ENCODE measurements at regions not wholly inside any gene's neighbourhood (a gene's known extent, or its start where the extent isn't known, plus 50 kb on each side); places are given as distances from the start of the nearest gene placed in this dataset.

DNA sequence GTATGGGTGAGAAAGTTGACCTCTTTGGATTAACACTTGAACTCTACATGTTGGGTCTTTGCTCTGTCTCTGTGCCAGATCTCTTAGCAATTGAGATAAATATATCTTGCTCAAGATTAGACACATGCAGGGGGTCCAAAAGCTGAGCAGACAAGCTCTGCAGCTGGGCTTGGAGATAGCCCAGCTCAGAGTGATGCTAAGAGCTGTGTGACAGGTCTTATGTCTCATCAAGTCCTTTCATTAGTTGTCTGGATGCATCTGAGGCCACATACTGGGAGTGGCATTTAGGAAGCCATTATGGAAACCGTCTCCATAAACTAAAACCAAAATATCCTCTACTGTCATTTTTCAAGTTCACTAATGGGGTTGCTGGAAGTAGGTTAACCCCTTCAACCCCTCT lies 289.4 kb upstream of the DUSP10 start:
- 57 to 63% methylated on average over 1 of the region's 1 CpG for WGBS, 2 experiments (ENCODE audit: low coverage in 1 of 2, low lambda C conversion rate in 2 of 2, missing lambda C conversion rate in 2 of 2)
- no peak for DNase-seq
- H3K4me3 ChIP-seq, result no peak overlapping the region
- H4K20me1 ChIP-seq (ENCODE audit: insufficient read depth), result no peaks in the 10 kb centered on the region
- no peaks in the 10 kb centered on the region for H3K36me3 ChIP-seq (ENCODE audit: low read depth)
- no peaks in the 10 kb centered on the region for H3K27me3 ChIP-seq (replicated peaks; ENCODE audit: insufficient read depth)
- in situ Hi-C loops (cut with MboI), result no loop called here
- no peaks in the 10 kb centered on the region for H3K4me1 ChIP-seq (ENCODE audit: insufficient read depth)
- H3F3A ChIP-seq (ENCODE audit: insufficient read depth), result no peaks in the 10 kb centered on the region
- H3K9ac ChIP-seq, result no peak overlapping the region
- H3K4me2 ChIP-seq (ENCODE audit: unreplicated experiment), result no peak overlapping the region
- H3K79me2 ChIP-seq (ENCODE audit: insufficient read depth), result no peaks in the 10 kb centered on the region
- no peaks in the 10 kb centered on the region for H3K9me2 ChIP-seq (ENCODE audit: insufficient read depth)
- no peak for TF ChIP-seq EZH2phosphoT487 (IDR thresholded peaks at IDR 0.05; ENCODE audit: insufficient read depth, low read depth)
- no peak for TF ChIP-seq EZH2 (IDR thresholded peaks at IDR 0.05; ENCODE audit: insufficient read depth, poor library complexity, severe bottlenecking)
- no peaks in the 10 kb centered on the region for H3K9me3 ChIP-seq (ENCODE audit: low read depth)
- no peak overlapping the region for H3K27ac ChIP-seq
- no peak overlapping the region for H2AFZ ChIP-seq

DNA sequence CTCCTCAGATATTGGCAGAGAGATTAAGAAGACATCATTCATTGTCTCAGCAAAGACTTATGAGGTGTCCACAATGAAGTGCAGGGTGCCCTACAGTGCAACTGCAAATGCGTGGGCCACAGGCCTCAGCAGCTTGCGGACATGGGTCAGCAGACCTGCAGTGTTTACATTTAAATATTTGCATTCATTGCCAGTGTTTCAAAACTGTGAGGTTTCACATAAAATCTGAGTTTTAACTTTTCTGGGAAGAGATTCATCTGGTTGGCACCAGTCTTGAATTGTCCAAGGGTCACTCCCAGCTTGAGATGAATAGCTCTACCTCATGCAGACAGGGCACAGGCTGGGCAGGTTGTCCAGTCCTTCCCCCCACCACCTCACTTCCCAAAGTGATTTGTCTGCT lies 286.8 kb upstream of the DUSP10 start:
- H3K36me3 ChIP-seq (ENCODE audit: low read depth), result no peaks in the 10 kb centered on the region
- no peaks in the 10 kb centered on the region for H3K79me2 ChIP-seq (ENCODE audit: insufficient read depth)
- in situ Hi-C loops (cut with MboI), result no loop called here

DNA sequence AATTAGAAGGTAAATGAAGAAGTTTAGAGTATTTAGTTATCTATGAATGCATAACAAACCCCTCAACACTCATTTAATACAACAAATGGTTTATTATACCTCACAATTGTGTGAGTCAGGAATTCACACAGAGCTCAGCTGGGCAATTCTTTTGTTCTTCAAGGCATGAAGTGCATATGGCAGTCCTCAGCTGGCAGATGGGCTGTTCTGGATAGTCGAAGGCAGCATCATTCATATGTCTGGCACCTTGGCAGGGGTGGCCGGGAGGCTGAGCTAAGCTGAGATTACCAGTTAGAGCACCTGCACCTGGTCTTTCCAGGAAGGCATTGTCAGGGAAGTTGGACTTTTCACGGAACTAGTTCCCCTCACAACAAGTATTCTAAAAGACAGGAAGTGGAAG lies 286.2 kb upstream of the DUSP10 start:
- Histone ChIP-seq H3K79me2 (ENCODE audit: insufficient read depth) (no peaks in the 10 kb centered on the region), H3F3A (ENCODE audit: insufficient read depth) (no peaks in the 10 kb centered on the region), H3K27me3 (replicated peaks; ENCODE audit: insufficient read depth) (no peaks in the 10 kb centered on the region), H3K9ac (no peak overlapping the region), H3K27ac (no peak overlapping the region), H3K36me3 (ENCODE audit: low read depth) (no peaks in the 10 kb centered on the region), H3K4me1 (ENCODE audit: insufficient read depth) (no peaks in the 10 kb centered on the region), H2AFZ (no peak overlapping the region), H4K20me1 (ENCODE audit: insufficient read depth) (no peaks in the 10 kb centered on the region), H3K4me3 (no peak overlapping the region), H3K9me3 (ENCODE audit: low read depth) (no peaks in the 10 kb centered on the region), H3K9me2 (ENCODE audit: insufficient read depth) (no peaks in the 10 kb centered on the region), H3K4me2 (ENCODE audit: unreplicated experiment) (no peak overlapping the region)
- TF ChIP-seq EZH2phosphoT487 (IDR thresholded peaks at IDR 0.05; ENCODE audit: insufficient read depth, low read depth) (no peak), EZH2 (IDR thresholded peaks at IDR 0.05; ENCODE audit: insufficient read depth, poor library complexity, severe bottlenecking) (no peak)
- DNase-seq, result no peak
- in situ Hi-C loops (cut with MboI), result no loop called here
- WGBS, 2 experiments (ENCODE audit: low coverage in 1 of 2, low lambda C conversion rate in 2 of 2, missing lambda C conversion rate in 2 of 2), result 61 to 68% methylated on average over 3 of the region's 3 CpGs

More for the DNA sequence above, 286.8 kb upstream of the DUSP10 start:
- no peak overlapping the region for H3K4me3 ChIP-seq
- H3K4me1 ChIP-seq (ENCODE audit: insufficient read depth), result no peaks in the 10 kb centered on the region
- H3K9me2 ChIP-seq (ENCODE audit: insufficient read depth), result no peaks in the 10 kb centered on the region
- TF ChIP-seq EZH2 (IDR thresholded peaks at IDR 0.05; ENCODE audit: insufficient read depth, poor library complexity, severe bottlenecking) (no peak), EZH2phosphoT487 (IDR thresholded peaks at IDR 0.05; ENCODE audit: insufficient read depth, low read depth) (no peak)
- no peak overlapping the region for H3K4me2 ChIP-seq (ENCODE audit: unreplicated experiment)
- H3K9ac ChIP-seq, result no peak overlapping the region
- DNase-seq, result no peak
- H3K27ac ChIP-seq, result no peak overlapping the region
- no peak overlapping the region for H2AFZ ChIP-seq
- H3F3A ChIP-seq (ENCODE audit: insufficient read depth), result no peaks in the 10 kb centered on the region
- no peaks in the 10 kb centered on the region for H4K20me1 ChIP-seq (ENCODE audit: insufficient read depth)
- no peaks in the 10 kb centered on the region for H3K27me3 ChIP-seq (replicated peaks; ENCODE audit: insufficient read depth)
- no peaks in the 10 kb centered on the region for H3K9me3 ChIP-seq (ENCODE audit: low read depth)
- WGBS, 2 experiments (ENCODE audit: low coverage in 1 of 2, low lambda C conversion rate in 2 of 2, missing lambda C conversion rate in 2 of 2), result 96 to 98% methylated on average over 2 of the region's 2 CpGs

DNA sequence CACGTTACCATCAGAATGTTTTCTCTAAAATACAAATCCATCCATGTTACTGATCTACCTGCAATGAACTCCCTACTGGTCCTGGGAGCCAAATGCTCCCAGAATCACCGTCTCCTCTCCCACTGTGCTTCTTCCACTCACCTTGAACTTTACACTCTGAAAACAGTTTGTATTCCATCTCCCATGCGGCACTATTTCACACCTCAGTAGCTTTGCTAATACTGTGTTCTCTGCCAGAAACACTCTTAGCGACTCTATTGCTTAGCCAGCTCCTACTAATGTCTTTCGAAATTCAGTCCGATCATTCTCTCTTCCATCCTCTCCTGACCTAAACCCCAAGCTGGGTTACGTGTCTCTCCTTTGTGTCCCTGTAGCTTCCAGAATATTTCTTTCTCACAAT lies 284.4 kb upstream of the DUSP10 start:
- 93 to 94% methylated on average over 7 of the region's 7 CpGs for WGBS, 2 experiments (ENCODE audit: low coverage in 1 of 2, low lambda C conversion rate in 2 of 2, missing lambda C conversion rate in 2 of 2)
- no peak for DNase-seq
- no peaks in the 10 kb centered on the region for H3K36me3 ChIP-seq (ENCODE audit: low read depth)
- H3F3A ChIP-seq (ENCODE audit: insufficient read depth), result no peaks in the 10 kb centered on the region
- H3K9me3 ChIP-seq (ENCODE audit: low read depth), result no peaks in the 10 kb centered on the region
- no peak overlapping the region for H3K4me2 ChIP-seq (ENCODE audit: unreplicated experiment)
- in situ Hi-C loops (cut with MboI), result no loop called here
- no peak overlapping the region for H2AFZ ChIP-seq
- H3K4me1 ChIP-seq (ENCODE audit: insufficient read depth), result peaks cover 3% of the 10 kb centered on the region; the same call in 1 of the 2 replicates
- no peaks in the 10 kb centered on the region for H3K27me3 ChIP-seq (replicated peaks; ENCODE audit: insufficient read depth)
- no peaks in the 10 kb centered on the region for H3K79me2 ChIP-seq (ENCODE audit: insufficient read depth)
- H3K27ac ChIP-seq, result no peak overlapping the region
- TF ChIP-seq EZH2phosphoT487 (IDR thresholded peaks at IDR 0.05; ENCODE audit: insufficient read depth, low read depth), result no peak
- TF ChIP-seq EZH2 (IDR thresholded peaks at IDR 0.05; ENCODE audit: insufficient read depth, poor library complexity, severe bottlenecking), result no peak
- no peak overlapping the region for H3K9ac ChIP-seq
- no peaks in the 10 kb centered on the region for H4K20me1 ChIP-seq (ENCODE audit: insufficient read depth)
- no peaks in the 10 kb centered on the region for H3K9me2 ChIP-seq (ENCODE audit: insufficient read depth)
- H3K4me3 ChIP-seq, result no peak overlapping the region

DNA sequence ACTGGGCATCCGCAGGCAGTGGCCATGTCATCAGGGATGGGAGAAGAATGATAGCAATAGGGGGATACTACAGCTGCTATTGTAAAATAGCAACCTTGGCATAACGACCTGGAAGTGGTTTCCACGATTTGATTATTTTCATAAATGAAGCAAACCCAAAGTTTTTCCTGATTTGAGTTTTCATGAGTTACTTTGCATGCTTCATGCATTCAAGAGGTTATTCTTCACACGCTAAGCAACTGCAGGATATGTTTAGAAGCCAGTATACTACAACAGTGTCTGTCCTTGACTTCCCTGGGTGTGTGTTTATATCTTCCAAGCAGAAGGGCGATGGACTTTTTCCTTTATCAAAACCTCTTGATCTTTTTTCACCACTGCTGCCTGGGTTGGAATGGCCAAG lies 281.1 kb upstream of the DUSP10 start:
- in situ Hi-C loops (cut with MboI), result no loop called here
- no peaks in the 10 kb centered on the region for H3K36me3 ChIP-seq (ENCODE audit: low read depth)
- WGBS, 2 experiments (ENCODE audit: low coverage in 1 of 2, low lambda C conversion rate in 2 of 2, missing lambda C conversion rate in 2 of 2), result 71 to 72% methylated on average over 5 of the region's 5 CpGs
- H3K9ac ChIP-seq, result no peak overlapping the region
- H3K27ac ChIP-seq, result no peak overlapping the region
- no peaks in the 10 kb centered on the region for H3F3A ChIP-seq (ENCODE audit: insufficient read depth)
- no peaks in the 10 kb centered on the region for H3K9me3 ChIP-seq (ENCODE audit: low read depth)
- H3K79me2 ChIP-seq (ENCODE audit: insufficient read depth), result no peaks in the 10 kb centered on the region
- H3K9me2 ChIP-seq (ENCODE audit: insufficient read depth), result no peaks in the 10 kb centered on the region
- DNase-seq, result no peak
- peaks cover 10% of the 10 kb centered on the region; the same call in 1 of the 2 replicates for H3K4me1 ChIP-seq (ENCODE audit: insufficient read depth)
- no peak overlapping the region for H3K4me2 ChIP-seq (ENCODE audit: unreplicated experiment)
- no peaks in the 10 kb centered on the region for H3K27me3 ChIP-seq (replicated peaks; ENCODE audit: insufficient read depth)
- no peak overlapping the region for H2AFZ ChIP-seq
- no peaks in the 10 kb centered on the region for H4K20me1 ChIP-seq (ENCODE audit: insufficient read depth)
- no peak overlapping the region for H3K4me3 ChIP-seq
- TF ChIP-seq EZH2phosphoT487 (IDR thresholded peaks at IDR 0.05; ENCODE audit: insufficient read depth, low read depth), result no peak
- TF ChIP-seq EZH2 (IDR thresholded peaks at IDR 0.05; ENCODE audit: insufficient read depth, poor library complexity, severe bottlenecking), result no peak

Data from GM23248 (cell line).